Breast epithelium (tissue), 3 donors: ENCODE measurements at regions not wholly inside any gene's neighbourhood (a gene's known extent, or its start where the extent isn't known, plus 50 kb on each side); places are given as distances from the start of the nearest gene placed in this dataset.

Experiments used
- POLR2A ChIP-seq: fragments of 450-650 bp; IDR thresholded peaks from one replicate; pipeline ENCODE4 v1.6.1; 2016; ENCODE audit warnings: antibody characterized with exemption, mild to moderate bottlenecking, moderate library complexity
- TF ChIP-seq, protein P1 (sequence below), 3 donors: fragments of 450-650 bp; IDR thresholded peaks; one replicate each; pipeline ENCODE4 v1.5.1; 2016 to 2017; ENCODE audit warnings: antibody characterized with exemption in 3 of 3, mild to moderate bottlenecking in 3 of 3, moderate library complexity in 3 of 3

GRCh38 chr1:222918801-222919477, 104.1 kb downstream of the DISP1 start:
- TF ChIP-seq, protein P1, sequence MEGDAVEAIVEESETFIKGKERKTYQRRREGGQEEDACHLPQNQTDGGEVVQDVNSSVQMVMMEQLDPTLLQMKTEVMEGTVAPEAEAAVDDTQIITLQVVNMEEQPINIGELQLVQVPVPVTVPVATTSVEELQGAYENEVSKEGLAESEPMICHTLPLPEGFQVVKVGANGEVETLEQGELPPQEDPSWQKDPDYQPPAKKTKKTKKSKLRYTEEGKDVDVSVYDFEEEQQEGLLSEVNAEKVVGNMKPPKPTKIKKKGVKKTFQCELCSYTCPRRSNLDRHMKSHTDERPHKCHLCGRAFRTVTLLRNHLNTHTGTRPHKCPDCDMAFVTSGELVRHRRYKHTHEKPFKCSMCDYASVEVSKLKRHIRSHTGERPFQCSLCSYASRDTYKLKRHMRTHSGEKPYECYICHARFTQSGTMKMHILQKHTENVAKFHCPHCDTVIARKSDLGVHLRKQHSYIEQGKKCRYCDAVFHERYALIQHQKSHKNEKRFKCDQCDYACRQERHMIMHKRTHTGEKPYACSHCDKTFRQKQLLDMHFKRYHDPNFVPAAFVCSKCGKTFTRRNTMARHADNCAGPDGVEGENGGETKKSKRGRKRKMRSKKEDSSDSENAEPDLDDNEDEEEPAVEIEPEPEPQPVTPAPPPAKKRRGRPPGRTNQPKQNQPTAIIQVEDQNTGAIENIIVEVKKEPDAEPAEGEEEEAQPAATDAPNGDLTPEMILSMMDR (IDR thresholded peaks at IDR 0.05), result no peak
- no peak for TF ChIP-seq POLR2A
